ENCODE measurements at regions not wholly inside any gene's neighbourhood (a gene's known extent, or its start where the extent isn't known, plus 50 kb on each side); places are given as distances from the start of the nearest gene placed in this dataset.

DNA sequence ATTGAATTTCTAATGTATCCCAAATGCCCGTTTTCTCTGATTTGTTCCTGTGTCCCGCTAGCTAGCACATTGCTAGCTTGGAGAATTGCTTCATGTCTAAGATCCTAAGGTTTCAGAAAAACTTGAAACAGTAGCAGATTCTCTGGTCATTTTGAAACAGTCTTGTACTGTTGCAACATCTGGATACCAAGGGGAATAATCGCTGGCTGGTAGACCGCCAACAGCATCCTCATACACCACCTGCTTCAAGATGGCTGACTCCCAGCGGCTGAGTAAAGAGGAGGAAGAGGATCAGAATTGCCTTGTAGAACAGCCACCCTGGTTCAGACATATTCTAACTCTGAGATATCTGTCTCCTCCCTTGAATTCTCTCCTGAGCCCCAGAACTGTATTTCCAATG, 226.7 kb upstream of the ELAC2 start:
- TF ChIP-seq, protein P1, sequence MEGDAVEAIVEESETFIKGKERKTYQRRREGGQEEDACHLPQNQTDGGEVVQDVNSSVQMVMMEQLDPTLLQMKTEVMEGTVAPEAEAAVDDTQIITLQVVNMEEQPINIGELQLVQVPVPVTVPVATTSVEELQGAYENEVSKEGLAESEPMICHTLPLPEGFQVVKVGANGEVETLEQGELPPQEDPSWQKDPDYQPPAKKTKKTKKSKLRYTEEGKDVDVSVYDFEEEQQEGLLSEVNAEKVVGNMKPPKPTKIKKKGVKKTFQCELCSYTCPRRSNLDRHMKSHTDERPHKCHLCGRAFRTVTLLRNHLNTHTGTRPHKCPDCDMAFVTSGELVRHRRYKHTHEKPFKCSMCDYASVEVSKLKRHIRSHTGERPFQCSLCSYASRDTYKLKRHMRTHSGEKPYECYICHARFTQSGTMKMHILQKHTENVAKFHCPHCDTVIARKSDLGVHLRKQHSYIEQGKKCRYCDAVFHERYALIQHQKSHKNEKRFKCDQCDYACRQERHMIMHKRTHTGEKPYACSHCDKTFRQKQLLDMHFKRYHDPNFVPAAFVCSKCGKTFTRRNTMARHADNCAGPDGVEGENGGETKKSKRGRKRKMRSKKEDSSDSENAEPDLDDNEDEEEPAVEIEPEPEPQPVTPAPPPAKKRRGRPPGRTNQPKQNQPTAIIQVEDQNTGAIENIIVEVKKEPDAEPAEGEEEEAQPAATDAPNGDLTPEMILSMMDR (IDR thresholded peaks at IDR 0.05; ENCODE audit: control insufficient read depth, insufficient read depth, low read depth, low read length, missing control alignments), result no peak
- H3K4me3 ChIP-seq (ENCODE audit: control insufficient read depth, low read depth, low read length), result no peak overlapping the region
- peak; percentile 13 for DNase-seq (ENCODE audit: low read depth)

DNA sequence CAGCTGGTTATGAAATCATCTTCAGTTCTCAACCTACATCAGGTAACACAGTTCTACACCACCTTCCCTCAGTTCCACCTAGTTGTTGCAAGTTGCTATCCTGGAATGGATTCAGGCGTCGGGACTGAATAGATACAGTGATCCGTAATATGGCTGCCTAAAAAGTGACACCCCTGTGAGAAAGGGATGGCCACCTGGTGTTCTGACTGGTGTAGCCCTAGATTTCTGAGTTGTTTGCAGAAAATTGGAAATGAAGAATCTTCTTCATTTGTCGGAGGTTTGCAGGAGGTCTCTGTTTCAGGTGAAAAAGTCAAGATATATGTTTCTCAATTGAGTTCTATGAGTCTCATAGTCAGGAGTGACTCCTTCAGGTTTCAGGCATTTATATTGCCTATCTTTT, 225.8 kb upstream of the ELAC2 start:
- H3K4me3 ChIP-seq (ENCODE audit: control insufficient read depth, low read depth, low read length), result no peak overlapping the region
- no peak for DNase-seq (ENCODE audit: low read depth)
- TF ChIP-seq, protein P1 (IDR thresholded peaks at IDR 0.05; ENCODE audit: control insufficient read depth, insufficient read depth, low read depth, low read length, missing control alignments), result no peak

DNA sequence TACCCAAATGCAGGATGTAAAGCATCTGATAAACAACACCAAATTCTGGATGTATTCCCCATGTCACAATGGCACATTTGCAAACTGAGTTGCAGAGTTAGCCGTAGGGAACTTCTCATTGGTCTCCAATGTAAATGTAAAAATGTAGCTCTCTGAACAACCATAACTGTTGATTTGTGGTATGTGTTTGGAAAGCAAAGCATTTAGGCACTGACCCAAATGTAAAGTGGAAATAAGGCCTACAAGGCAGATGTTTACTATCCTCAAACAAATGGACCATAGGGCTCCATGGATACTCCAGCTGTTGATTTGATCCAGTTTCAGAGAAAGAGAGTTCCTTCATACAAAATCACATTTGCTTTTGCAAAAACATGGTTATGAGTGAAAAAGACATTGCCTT, 223.0 kb upstream of the ELAC2 start:
- no peak overlapping the region for H3K4me3 ChIP-seq (ENCODE audit: control insufficient read depth, low read depth, low read length)
- TF ChIP-seq, protein P1 (IDR thresholded peaks at IDR 0.05; ENCODE audit: control insufficient read depth, insufficient read depth, low read depth, low read length, missing control alignments), result no peak
- no peak for DNase-seq (ENCODE audit: low read depth)

DNA sequence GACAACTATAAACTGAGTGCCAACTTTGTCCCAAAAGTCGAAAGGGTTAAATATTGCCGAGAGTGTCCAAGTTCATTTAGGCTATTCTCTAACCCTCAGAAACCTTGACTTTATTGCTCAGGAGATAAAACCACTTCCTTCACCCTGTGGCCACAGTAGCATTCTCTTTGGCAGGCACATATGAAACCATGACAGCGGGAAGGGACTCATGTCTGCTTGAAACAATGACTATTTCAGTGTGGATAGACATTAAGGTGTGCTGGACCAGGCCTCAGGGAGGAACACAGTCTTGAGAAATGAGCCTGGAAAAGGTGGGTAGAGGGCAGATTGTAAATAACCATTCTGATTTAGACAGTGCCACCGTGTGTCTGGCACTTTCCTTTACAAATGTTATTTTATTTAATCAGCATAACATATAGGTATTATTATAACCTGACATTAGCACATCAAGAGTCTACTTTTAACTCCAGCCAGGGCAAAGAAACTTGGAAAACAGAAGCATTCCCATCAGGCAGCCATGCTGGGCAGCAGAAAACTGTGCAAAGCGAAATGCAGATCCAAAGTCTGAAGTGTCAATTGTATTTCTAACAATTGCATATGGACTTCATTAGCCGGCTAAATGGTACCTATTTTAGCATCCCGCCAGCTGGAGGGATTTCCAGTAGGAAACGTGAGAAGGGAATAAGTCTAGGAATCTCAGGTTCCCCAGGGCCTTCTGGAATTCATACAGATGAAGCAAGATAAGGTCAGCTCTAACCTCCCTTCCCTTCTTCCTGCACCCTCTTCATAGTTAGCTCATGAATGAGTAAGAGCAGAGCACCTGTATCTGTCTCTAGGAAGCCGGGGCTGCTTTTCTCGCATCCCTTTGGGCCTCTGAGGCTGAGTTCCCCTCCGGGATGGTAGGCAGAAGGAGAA, 212.8 kb upstream of the ELAC2 start:
- H3K4me3 ChIP-seq (ENCODE audit: control insufficient read depth, low read depth, low read length), result no peak overlapping the region
- TF ChIP-seq, protein P1 (IDR thresholded peaks at IDR 0.05; ENCODE audit: control insufficient read depth, insufficient read depth, low read depth, low read length, missing control alignments), result no peak
- DNase-seq (ENCODE audit: low read depth), result no peak

DNA sequence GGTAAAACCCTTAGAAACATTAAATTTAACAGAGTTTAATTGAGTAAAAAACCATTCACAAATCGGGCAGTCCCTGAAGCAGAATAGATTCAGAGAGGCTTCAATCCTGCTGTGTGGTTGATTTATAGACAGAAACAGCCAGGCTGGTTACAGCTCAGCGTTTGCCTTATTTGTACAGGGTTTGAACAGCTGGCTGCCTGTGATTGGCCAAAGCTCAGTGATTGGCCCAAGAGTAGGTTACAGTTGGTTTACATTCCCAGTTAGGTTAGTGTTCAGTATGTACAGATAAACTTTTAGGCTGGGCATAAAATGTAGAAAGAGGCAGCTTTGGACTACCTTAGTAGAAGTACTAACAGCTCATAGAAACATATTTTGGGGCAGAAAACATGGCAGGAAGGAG, 210.4 kb upstream of the ELAC2 start:
- TF ChIP-seq, protein P1 (IDR thresholded peaks at IDR 0.05; ENCODE audit: control insufficient read depth, insufficient read depth, low read depth, low read length, missing control alignments), result no peak
- no peak overlapping the region for H3K4me3 ChIP-seq (ENCODE audit: control insufficient read depth, low read depth, low read length)
- DNase-seq (ENCODE audit: low read depth), result no peak

- DNase-seq (ENCODE audit: low read depth), result no peak
- no peak overlapping the region for H3K4me3 ChIP-seq (ENCODE audit: control insufficient read depth, low read depth, low read length)
- TF ChIP-seq, protein P1 (IDR thresholded peaks at IDR 0.05; ENCODE audit: control insufficient read depth, insufficient read depth, low read depth, low read length, missing control alignments), result no peak
Observed at GRCh38 chr17:13222975-13223374, 205.1 kb upstream of the ELAC2 start.

All from AG09309 (cell line).